ENCODE measurements at regions not wholly inside any gene's neighbourhood (a gene's known extent, or its start where the extent isn't known, plus 50 kb on each side); places are given as distances from the start of the nearest gene placed in this dataset.

DNA sequence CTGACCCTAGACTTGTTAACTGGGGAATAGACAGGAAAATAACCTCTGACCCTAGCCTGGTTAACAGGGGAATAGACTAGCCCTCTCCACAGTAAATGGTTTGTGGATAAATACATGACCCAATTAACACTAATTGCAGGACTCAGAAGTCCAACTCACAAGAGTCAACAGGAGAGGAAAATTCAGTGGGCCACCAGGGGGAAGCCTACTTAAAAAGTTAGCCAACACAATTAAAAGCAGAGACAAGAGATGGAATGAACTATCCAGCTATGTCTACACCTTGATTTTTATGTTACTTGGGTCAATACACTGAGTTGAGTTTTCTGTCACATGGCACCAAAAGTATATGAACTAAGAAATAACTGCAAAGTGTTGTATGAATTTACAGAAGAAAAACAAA lies 158.8 kb upstream of the SLC39A10 start:
- Histone ChIP-seq H3K27me3 (ENCODE audit: control insufficient read depth in 2 of 2, insufficient read depth in 2 of 2, low read length in 2 of 2) (no peaks in the 10 kb centered on the region), H3K36me3 (ENCODE audit: control insufficient read depth in 2 of 2, extremely low read depth in 1 of 2, insufficient read depth in 2 of 2, low read length in 2 of 2) (no peaks in the 10 kb centered on the region), H3K9ac (replicated peaks; ENCODE audit: extremely low read depth, insufficient read depth, low read length) (no peak overlapping the region), H3K4me2 (ENCODE audit: insufficient read depth, low read length) (no peak overlapping the region), H3K79me2 (ENCODE audit: control insufficient read depth, insufficient read depth, low read length) (no peaks in the 10 kb centered on the region), H3K4me1 (ENCODE audit: control insufficient read depth, extremely low read depth, insufficient read depth, low read length) (no peaks in the 10 kb centered on the region), H2AFZ (ENCODE audit: low read depth, low read length) (no peak overlapping the region), H3K9me1 (replicated peaks; ENCODE audit: control insufficient read depth, extremely low read depth, insufficient read depth, low read length) (no peaks in the 10 kb centered on the region), H3K27ac (ENCODE audit: insufficient read depth, low read depth, low read length) (no peak overlapping the region), H3K4me3 (replicated peaks in 1 of 3; ENCODE audit: insufficient read depth in 1 of 3, low read depth in 1 of 3, low read length in 3 of 3) (no peak overlapping the region), H3K9me3 (replicated peaks; ENCODE audit: control insufficient read depth, insufficient read depth, low read length) (no peaks in the 10 kb centered on the region), H4K20me1 (replicated peaks; ENCODE audit: control insufficient read depth, extremely low read depth, insufficient read depth, low read length) (no peaks in the 10 kb centered on the region)
- intact Hi-C loops (cut with micrococcal nuclease), result loop anchor here (1.0 to 2.0 kb wide), 3 partner anchors 162 to 569 kb away; no protein-coding TSS in a partner anchor
- dilution Hi-C loops (cut with MboI; ENCODE audit: extremely low pct_ligation_motif_present, low sequenced_read_pairs), result no loop called here
- POLR2A ChIA-PET, result no interaction called here
- TF ChIP-seq, protein P1, sequence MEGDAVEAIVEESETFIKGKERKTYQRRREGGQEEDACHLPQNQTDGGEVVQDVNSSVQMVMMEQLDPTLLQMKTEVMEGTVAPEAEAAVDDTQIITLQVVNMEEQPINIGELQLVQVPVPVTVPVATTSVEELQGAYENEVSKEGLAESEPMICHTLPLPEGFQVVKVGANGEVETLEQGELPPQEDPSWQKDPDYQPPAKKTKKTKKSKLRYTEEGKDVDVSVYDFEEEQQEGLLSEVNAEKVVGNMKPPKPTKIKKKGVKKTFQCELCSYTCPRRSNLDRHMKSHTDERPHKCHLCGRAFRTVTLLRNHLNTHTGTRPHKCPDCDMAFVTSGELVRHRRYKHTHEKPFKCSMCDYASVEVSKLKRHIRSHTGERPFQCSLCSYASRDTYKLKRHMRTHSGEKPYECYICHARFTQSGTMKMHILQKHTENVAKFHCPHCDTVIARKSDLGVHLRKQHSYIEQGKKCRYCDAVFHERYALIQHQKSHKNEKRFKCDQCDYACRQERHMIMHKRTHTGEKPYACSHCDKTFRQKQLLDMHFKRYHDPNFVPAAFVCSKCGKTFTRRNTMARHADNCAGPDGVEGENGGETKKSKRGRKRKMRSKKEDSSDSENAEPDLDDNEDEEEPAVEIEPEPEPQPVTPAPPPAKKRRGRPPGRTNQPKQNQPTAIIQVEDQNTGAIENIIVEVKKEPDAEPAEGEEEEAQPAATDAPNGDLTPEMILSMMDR (IDR thresholded peaks at IDR 0.05; ENCODE audit: extremely low read depth in 1 of 2, insufficient read depth in 1 of 2, low read depth in 1 of 2, low read length in 2 of 2), result peak in 1 of 2 donors; percentile 23
- TF ChIP-seq POLR2A (IDR thresholded peaks at IDR 0.05; ENCODE audit: low read depth, low read length) (no peak), EZH2 (IDR thresholded peaks at IDR 0.05; ENCODE audit: borderline replicate concordance, low read depth, low read length, severe bottlenecking) (no peak), JUN (IDR thresholded peaks at IDR 0.05; ENCODE audit: borderline replicate concordance, insufficient read depth, insufficient read length, low read depth) (no peak)
- DNase-seq (ENCODE audit: low read depth, low spot score) (peak; percentile 38), FAIRE-seq (no peak)
- CTCF ChIA-PET, result interaction anchor here (0.7 to 5.2 kb wide), 15 partner anchors 9 to 830 kb away, joined by 3 to 67 read pairs (median 4); partner anchors contain the start of genes DNAH7 and SLC39A10
- no TSS peak for BruUV-seq (replicated peaks)

DNA sequence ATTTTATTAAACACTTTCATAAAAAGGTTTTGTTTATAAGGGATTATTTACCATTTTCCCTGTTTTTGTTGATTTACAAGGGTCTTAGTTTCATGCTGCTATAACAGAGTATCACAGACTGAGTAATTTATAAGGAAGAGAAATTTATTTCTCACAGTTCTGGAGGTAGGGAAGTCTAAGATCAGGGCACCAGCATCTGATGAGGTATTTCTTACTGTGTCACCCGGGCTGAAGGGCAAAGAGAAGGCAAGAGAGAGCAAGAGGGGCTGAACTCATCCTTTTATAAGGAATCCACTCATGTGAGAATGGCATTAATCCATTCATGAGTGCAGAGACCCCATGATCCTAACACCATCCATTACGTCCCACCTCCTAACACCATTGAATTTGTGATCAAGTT lies 160.0 kb upstream of the SLC39A10 start:
- Histone ChIP-seq H3K9me3 (replicated peaks; ENCODE audit: control insufficient read depth, insufficient read depth, low read length) (no peaks in the 10 kb centered on the region), H3K4me2 (ENCODE audit: insufficient read depth, low read length) (no peak overlapping the region), H3K4me3 (replicated peaks in 1 of 3; ENCODE audit: insufficient read depth in 1 of 3, low read depth in 1 of 3, low read length in 3 of 3) (no peak overlapping the region), H3K27ac (ENCODE audit: insufficient read depth, low read depth, low read length) (no peak overlapping the region), H2AFZ (ENCODE audit: low read depth, low read length) (no peak overlapping the region), H3K9ac (replicated peaks; ENCODE audit: extremely low read depth, insufficient read depth, low read length) (no peak overlapping the region), H3K79me2 (ENCODE audit: control insufficient read depth, insufficient read depth, low read length) (no peaks in the 10 kb centered on the region), H3K9me1 (replicated peaks; ENCODE audit: control insufficient read depth, extremely low read depth, insufficient read depth, low read length) (no peaks in the 10 kb centered on the region), H3K4me1 (ENCODE audit: control insufficient read depth, extremely low read depth, insufficient read depth, low read length) (no peaks in the 10 kb centered on the region), H3K27me3 (ENCODE audit: control insufficient read depth in 2 of 2, insufficient read depth in 2 of 2, low read length in 2 of 2) (no peaks in the 10 kb centered on the region), H4K20me1 (replicated peaks; ENCODE audit: control insufficient read depth, extremely low read depth, insufficient read depth, low read length) (no peaks in the 10 kb centered on the region), H3K36me3 (ENCODE audit: control insufficient read depth in 2 of 2, extremely low read depth in 1 of 2, insufficient read depth in 2 of 2, low read length in 2 of 2) (no peaks in the 10 kb centered on the region)
- no peak for DNase-seq (ENCODE audit: low read depth, low spot score)
- no TSS peak for BruUV-seq (replicated peaks)
- CTCF ChIA-PET, result interaction anchor here (0.7 to 2.3 kb wide), 3 partner anchors 99 to 571 kb away, joined by 3 to 31 read pairs (median 3); partner anchors contain the start of gene DNAH7
- dilution Hi-C loops (cut with MboI; ENCODE audit: extremely low pct_ligation_motif_present, low sequenced_read_pairs) (no loop called here), intact Hi-C loops (cut with micrococcal nuclease) (no loop called here)
- no peak for TF ChIP-seq MYC (IDR thresholded peaks at IDR 0.05; ENCODE audit: low read depth, low read length)
- no peak for TF ChIP-seq POLR2AphosphoS5 (IDR thresholded peaks at IDR 0.05; ENCODE audit: insufficient read depth, low read depth, low read length)
- TF ChIP-seq FOS (IDR thresholded peaks at IDR 0.05; ENCODE audit: borderline replicate concordance, insufficient read depth, low read length), result no peak
- TF ChIP-seq, protein P1 (IDR thresholded peaks at IDR 0.05; ENCODE audit: extremely low read depth in 1 of 2, insufficient read depth in 1 of 2, low read depth in 1 of 2, low read length in 2 of 2), result no peak
- TF ChIP-seq EZH2 (IDR thresholded peaks at IDR 0.05; ENCODE audit: borderline replicate concordance, low read depth, low read length, severe bottlenecking), result no peak
- TF ChIP-seq GATA2 (IDR thresholded peaks at IDR 0.05; ENCODE audit: insufficient read depth, insufficient read length, low read depth, low read length), result no peak
- no peak for TF ChIP-seq JUN (IDR thresholded peaks at IDR 0.05; ENCODE audit: borderline replicate concordance, insufficient read depth, insufficient read length, low read depth)
- TF ChIP-seq, protein P2, sequence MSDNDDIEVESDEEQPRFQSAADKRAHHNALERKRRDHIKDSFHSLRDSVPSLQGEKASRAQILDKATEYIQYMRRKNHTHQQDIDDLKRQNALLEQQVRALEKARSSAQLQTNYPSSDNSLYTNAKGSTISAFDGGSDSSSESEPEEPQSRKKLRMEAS (IDR thresholded peaks at IDR 0.05; ENCODE audit: insufficient read depth, insufficient read length), result no peak
- no peak for FAIRE-seq
- POLR2A ChIA-PET, result no interaction called here

All from endothelial cell of umbilical vein (primary cell).